DOHH2 (cell line): ENCODE measurements at regions not wholly inside any gene's neighbourhood (a gene's known extent, or its start where the extent isn't known, plus 50 kb on each side); places are given as distances from the start of the nearest gene placed in this dataset.

Source experiments
- CTCF ChIP-seq: fragments of 200-600 bp; sonication (generic); IDR thresholded peaks from one replicate; pipeline ENCODE4 v1.5.1; 2014; ENCODE audit warnings: antibody characterized with exemption, mild to moderate bottlenecking, low read depth, low read length; ENCODE audit not compliant: poor library complexity, severe bottlenecking
- EZH2phosphoT487 ChIP-seq: fragments of 200-600 bp; sonication (generic); IDR thresholded peaks from 2 replicates; pipeline ENCODE4 v1.6.1; 2017; ENCODE audit warnings: borderline replicate concordance, mild to moderate bottlenecking, antibody characterized with exemption, low read length, moderate library complexity, mixed read lengths

GRCh38 chr17:71164561-71164960 lies 956.3 kb upstream of the SOX9 start:
- TF ChIP-seq CTCF (no peak), EZH2phosphoT487 (no peak)
